ENCODE measurements at regions not wholly inside any gene's neighbourhood (a gene's known extent, or its start where the extent isn't known, plus 50 kb on each side); places are given as distances from the start of the nearest gene placed in this dataset.

GRCh38 chr3:135898774-135899173 is 66.8 kb upstream of the PPP2R3A start:
- intact Hi-C loops (cut with micrococcal nuclease), result loop anchor here (10.0 kb wide), 1 partner anchor 146 kb away; no protein-coding TSS in a partner anchor
- Mint-ChIP-seq H3K9me3 (no peaks in the 10 kb centered on the region), H3K27ac (no peak overlapping the region), H3K4me3 (no peak overlapping the region), H3K36me3 (ENCODE audit: low read depth) (no peaks in the 10 kb centered on the region), H3K4me1 (ENCODE audit: low read depth) (no peaks in the 10 kb centered on the region), H3K27me3 (ENCODE audit: insufficient read depth) (peaks cover 4% of the 10 kb centered on the region)
- no peak for DNase-seq (ENCODE audit: low spot score)

GRCh38 chr3:135905058-135905724 is 60.3 kb upstream of the PPP2R3A start:
- no peaks in the 10 kb centered on the region for H3K4me1 Mint-ChIP-seq (ENCODE audit: low read depth)
- no peak overlapping the region for H3K27ac Mint-ChIP-seq
- intact Hi-C loops (cut with micrococcal nuclease), result no loop called here

GRCh38 chr3:135907422-135908165 is 57.9 kb upstream of the PPP2R3A start:
- no peak for DNase-seq (ENCODE audit: low spot score)
- Mint-ChIP-seq H3K4me3 (no peak overlapping the region), H3K27me3 (ENCODE audit: insufficient read depth) (no peaks in the 10 kb centered on the region), H3K9me3 (no peaks in the 10 kb centered on the region), H3K4me1 (ENCODE audit: low read depth) (no peaks in the 10 kb centered on the region), H3K27ac (no peak overlapping the region), H3K36me3 (ENCODE audit: low read depth) (no peaks in the 10 kb centered on the region)
- intact Hi-C loops (cut with micrococcal nuclease), result no loop called here

More at GRCh38 chr3:135905058-135905724, 60.3 kb upstream of the PPP2R3A start:
- no peak for DNase-seq (ENCODE audit: low spot score)
- Mint-ChIP-seq H3K36me3 (ENCODE audit: low read depth) (no peaks in the 10 kb centered on the region), H3K27me3 (ENCODE audit: insufficient read depth) (no peaks in the 10 kb centered on the region), H3K9me3 (no peaks in the 10 kb centered on the region), H3K4me3 (no peak overlapping the region)

DNA sequence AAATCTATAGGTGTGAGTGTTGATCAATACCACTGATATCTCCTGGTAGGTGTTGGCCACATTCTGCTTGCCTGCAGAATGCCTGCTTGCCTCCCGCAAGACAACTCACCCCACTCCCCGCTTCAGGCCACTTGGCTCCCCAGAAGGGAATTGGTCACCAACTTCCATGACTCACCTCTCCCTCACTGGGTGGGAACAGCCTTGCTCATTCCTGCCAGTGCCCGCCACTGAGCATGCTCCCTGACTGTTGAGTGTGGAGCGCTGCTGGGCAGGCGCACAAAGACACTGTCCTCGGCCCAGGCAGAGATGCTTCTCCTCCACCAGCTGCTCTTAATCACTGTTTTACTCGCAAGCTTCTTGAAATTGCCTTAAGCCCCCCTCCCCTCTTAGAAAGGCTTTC is 57.3 kb upstream of the PPP2R3A start:
- intact Hi-C loops (cut with micrococcal nuclease), result no loop called here
- Mint-ChIP-seq H3K27me3 (ENCODE audit: insufficient read depth) (no peaks in the 10 kb centered on the region), H3K4me1 (ENCODE audit: low read depth) (no peaks in the 10 kb centered on the region), H3K9me3 (no peaks in the 10 kb centered on the region), H3K4me3 (no peak overlapping the region), H3K36me3 (ENCODE audit: low read depth) (no peaks in the 10 kb centered on the region), H3K27ac (no peak overlapping the region)
- DNase-seq (ENCODE audit: low spot score), result no peak

GRCh38 chr3:135908737-135909136 is 56.8 kb upstream of the PPP2R3A start:
- intact Hi-C loops (cut with micrococcal nuclease), result no loop called here
- DNase-seq (ENCODE audit: low spot score), result no peak

DNA sequence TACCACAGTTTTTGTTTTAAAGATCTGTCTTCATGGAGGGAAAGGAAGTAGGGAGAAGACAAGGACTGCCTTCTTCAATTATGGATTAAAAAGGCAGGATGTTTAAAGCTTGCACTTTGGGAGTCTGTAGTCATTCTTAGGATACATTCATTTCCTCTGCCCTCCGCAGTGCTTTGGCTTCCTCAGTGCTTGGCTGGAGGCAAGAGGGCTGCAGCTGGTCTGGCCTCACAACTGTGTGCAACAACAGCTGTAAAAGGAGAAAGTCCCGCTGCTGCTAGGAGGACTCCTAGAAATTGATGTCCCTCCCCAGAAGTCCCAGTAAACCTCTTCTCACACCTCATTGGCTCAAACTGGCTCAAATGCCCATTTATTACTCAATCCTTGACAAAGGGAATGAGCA is 54.4 kb upstream of the PPP2R3A start:
- Mint-ChIP-seq H3K9me3 (no peaks in the 10 kb centered on the region), H3K27ac (no peak overlapping the region), H3K36me3 (ENCODE audit: low read depth) (no peaks in the 10 kb centered on the region), H3K4me1 (ENCODE audit: low read depth) (no peaks in the 10 kb centered on the region), H3K4me3 (no peak overlapping the region), H3K27me3 (ENCODE audit: insufficient read depth) (peaks cover 2% of the 10 kb centered on the region)
- intact Hi-C loops (cut with micrococcal nuclease), result no loop called here
- DNase-seq (ENCODE audit: low spot score), result no peak

More at GRCh38 chr3:135908737-135909136, 56.8 kb upstream of the PPP2R3A start:
- no peak overlapping the region for H3K27ac Mint-ChIP-seq
- H3K27me3 Mint-ChIP-seq (ENCODE audit: insufficient read depth), result no peaks in the 10 kb centered on the region
- no peaks in the 10 kb centered on the region for H3K9me3 Mint-ChIP-seq
- no peak overlapping the region for H3K4me3 Mint-ChIP-seq
- no peaks in the 10 kb centered on the region for H3K4me1 Mint-ChIP-seq (ENCODE audit: low read depth)
- no peaks in the 10 kb centered on the region for H3K36me3 Mint-ChIP-seq (ENCODE audit: low read depth)

- no peak for DNase-seq (ENCODE audit: low spot score)
- Mint-ChIP-seq H3K4me1 (ENCODE audit: low read depth) (no peaks in the 10 kb centered on the region), H3K27ac (no peak overlapping the region), H3K9me3 (no peaks in the 10 kb centered on the region), H3K4me3 (no peak overlapping the region), H3K36me3 (ENCODE audit: low read depth) (no peaks in the 10 kb centered on the region), H3K27me3 (ENCODE audit: insufficient read depth) (peaks cover 8% of the 10 kb centered on the region)
- intact Hi-C loops (cut with micrococcal nuclease), result no loop called here
These were observed 50.3 kb upstream of the PPP2R3A start for GRCh38 chr3:135915206-135915605.
